GM23338 (cell line): ENCODE measurements at regions not wholly inside any gene's neighbourhood (a gene's known extent, or its start where the extent isn't known, plus 50 kb on each side); places are given as distances from the start of the nearest gene placed in this dataset.

Experiments
- CREB1 ChIP-seq: fragments of 250-450 bp; sonication (Bioruptor Pico); IDR thresholded peaks from 2 replicates; pipeline ENCODE4 v1.5.0; 2020; ENCODE audit warnings: low read depth, mild to moderate bottlenecking, moderate library complexity
- EZH2 ChIP-seq: fragments of 200-600 bp; sonication (generic); IDR thresholded peaks from one replicate; pipeline ENCODE4 v1.8.0; 2017; ENCODE audit warnings: antibody characterized with exemption, mild to moderate bottlenecking, low read depth; ENCODE audit not compliant: unreplicated experiment
- EZH2phosphoT487 ChIP-seq: fragments of 200-600 bp; sonication (generic); IDR thresholded peaks from one replicate; pipeline ENCODE4 v1.8.1; 2018; ENCODE audit warnings: antibody characterized with exemption; ENCODE audit not compliant: unreplicated experiment
- JUNB ChIP-seq: IDR thresholded peaks from one replicate; pipeline ENCODE4 v1.6.1; 2016; ENCODE audit warnings: antibody characterized with exemption; ENCODE audit not compliant: unreplicated experiment
- POLR2AphosphoS5 ChIP-seq: IDR thresholded peaks from 2 replicates; pipeline ENCODE4 v1.6.1; 2016; ENCODE audit warnings: antibody characterized with exemption, low read depth
- STAT1 ChIP-seq: IDR thresholded peaks from one replicate; pipeline ENCODE4 v1.6.1; 2016; ENCODE audit warnings: antibody characterized with exemption; ENCODE audit not compliant: unreplicated experiment
- ZNF331 ChIP-seq: fragments of 250-450 bp; sonication (Bioruptor Pico); IDR thresholded peaks from 2 replicates; pipeline ENCODE4 v1.5.0; 2020; ENCODE audit warnings: low read depth, mild to moderate bottlenecking, moderate library complexity
- TF ChIP-seq, protein P1 (sequence below), 2 experiments: fragments of 200-600 bp in 1 of 2; sonication (generic) in 1 of 2; conservative IDR thresholded peaks; 2 replicates each; pipeline versions ENCODE4 v1.5.1 to v1.6.1; 2016 to 2017; ENCODE audit warnings: antibody characterized with exemption in 2 of 2, low read depth in 2 of 2, mild to moderate bottlenecking in 2 of 2, moderate library complexity in 1 of 2
- TF ChIP-seq, protein P2 (sequence below): IDR thresholded peaks from one replicate; pipeline ENCODE4 v1.6.1; 2018; ENCODE audit warnings: antibody characterized with exemption; ENCODE audit not compliant: unreplicated experiment
- TF ChIP-seq, protein P3 (sequence below): IDR thresholded peaks from 2 replicates; pipeline ENCODE4 v1.6.1; 2016; ENCODE audit warnings: antibody characterized with exemption

DNA sequence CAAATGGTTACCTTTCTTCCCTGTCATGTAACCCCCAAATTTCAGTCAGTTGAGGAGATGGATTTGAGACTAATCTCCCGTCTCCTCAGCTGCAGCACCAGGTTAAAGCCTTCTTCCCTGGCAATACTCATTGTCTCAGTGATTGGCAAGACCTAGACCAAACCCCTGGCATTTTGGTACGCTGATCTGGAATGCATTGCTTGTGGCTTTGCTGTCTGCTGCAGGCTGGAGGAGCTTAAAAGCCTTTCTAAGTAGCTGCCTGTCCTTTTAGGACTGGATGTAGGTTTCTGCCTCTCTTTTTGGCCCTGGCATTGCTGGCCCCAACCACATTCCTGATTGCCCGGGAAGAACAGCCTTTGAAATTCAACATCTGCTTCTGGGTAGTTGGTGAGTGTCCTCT, 729.6 kb upstream of the GJE1 start:
- no peak for TF ChIP-seq POLR2AphosphoS5
- TF ChIP-seq EZH2phosphoT487: no peak
- TF ChIP-seq, protein P1, sequence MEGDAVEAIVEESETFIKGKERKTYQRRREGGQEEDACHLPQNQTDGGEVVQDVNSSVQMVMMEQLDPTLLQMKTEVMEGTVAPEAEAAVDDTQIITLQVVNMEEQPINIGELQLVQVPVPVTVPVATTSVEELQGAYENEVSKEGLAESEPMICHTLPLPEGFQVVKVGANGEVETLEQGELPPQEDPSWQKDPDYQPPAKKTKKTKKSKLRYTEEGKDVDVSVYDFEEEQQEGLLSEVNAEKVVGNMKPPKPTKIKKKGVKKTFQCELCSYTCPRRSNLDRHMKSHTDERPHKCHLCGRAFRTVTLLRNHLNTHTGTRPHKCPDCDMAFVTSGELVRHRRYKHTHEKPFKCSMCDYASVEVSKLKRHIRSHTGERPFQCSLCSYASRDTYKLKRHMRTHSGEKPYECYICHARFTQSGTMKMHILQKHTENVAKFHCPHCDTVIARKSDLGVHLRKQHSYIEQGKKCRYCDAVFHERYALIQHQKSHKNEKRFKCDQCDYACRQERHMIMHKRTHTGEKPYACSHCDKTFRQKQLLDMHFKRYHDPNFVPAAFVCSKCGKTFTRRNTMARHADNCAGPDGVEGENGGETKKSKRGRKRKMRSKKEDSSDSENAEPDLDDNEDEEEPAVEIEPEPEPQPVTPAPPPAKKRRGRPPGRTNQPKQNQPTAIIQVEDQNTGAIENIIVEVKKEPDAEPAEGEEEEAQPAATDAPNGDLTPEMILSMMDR (conservative IDR thresholded peaks at IDR 0.05; ENCODE audit: low read depth in 2 of 2): no peak
- TF ChIP-seq, protein P2, sequence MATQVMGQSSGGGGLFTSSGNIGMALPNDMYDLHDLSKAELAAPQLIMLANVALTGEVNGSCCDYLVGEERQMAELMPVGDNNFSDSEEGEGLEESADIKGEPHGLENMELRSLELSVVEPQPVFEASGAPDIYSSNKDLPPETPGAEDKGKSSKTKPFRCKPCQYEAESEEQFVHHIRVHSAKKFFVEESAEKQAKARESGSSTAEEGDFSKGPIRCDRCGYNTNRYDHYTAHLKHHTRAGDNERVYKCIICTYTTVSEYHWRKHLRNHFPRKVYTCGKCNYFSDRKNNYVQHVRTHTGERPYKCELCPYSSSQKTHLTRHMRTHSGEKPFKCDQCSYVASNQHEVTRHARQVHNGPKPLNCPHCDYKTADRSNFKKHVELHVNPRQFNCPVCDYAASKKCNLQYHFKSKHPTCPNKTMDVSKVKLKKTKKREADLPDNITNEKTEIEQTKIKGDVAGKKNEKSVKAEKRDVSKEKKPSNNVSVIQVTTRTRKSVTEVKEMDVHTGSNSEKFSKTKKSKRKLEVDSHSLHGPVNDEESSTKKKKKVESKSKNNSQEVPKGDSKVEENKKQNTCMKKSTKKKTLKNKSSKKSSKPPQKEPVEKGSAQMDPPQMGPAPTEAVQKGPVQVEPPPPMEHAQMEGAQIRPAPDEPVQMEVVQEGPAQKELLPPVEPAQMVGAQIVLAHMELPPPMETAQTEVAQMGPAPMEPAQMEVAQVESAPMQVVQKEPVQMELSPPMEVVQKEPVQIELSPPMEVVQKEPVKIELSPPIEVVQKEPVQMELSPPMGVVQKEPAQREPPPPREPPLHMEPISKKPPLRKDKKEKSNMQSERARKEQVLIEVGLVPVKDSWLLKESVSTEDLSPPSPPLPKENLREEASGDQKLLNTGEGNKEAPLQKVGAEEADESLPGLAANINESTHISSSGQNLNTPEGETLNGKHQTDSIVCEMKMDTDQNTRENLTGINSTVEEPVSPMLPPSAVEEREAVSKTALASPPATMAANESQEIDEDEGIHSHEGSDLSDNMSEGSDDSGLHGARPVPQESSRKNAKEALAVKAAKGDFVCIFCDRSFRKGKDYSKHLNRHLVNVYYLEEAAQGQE: no peak
- TF ChIP-seq JUNB: no peak
- no peak for TF ChIP-seq EZH2
- TF ChIP-seq ZNF331 (CRISPR knock-in tag): no peak
- TF ChIP-seq, protein P3, sequence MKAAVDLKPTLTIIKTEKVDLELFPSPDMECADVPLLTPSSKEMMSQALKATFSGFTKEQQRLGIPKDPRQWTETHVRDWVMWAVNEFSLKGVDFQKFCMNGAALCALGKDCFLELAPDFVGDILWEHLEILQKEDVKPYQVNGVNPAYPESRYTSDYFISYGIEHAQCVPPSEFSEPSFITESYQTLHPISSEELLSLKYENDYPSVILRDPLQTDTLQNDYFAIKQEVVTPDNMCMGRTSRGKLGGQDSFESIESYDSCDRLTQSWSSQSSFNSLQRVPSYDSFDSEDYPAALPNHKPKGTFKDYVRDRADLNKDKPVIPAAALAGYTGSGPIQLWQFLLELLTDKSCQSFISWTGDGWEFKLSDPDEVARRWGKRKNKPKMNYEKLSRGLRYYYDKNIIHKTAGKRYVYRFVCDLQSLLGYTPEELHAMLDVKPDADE: no peak
- TF ChIP-seq STAT1: no peak
- no peak for TF ChIP-seq CREB1 (CRISPR knock-in tag)
